NCI-H2171 (cell line): ENCODE measurements at regions not wholly inside any gene's neighbourhood (a gene's known extent, or its start where the extent isn't known, plus 50 kb on each side); places are given as distances from the start of the nearest gene placed in this dataset.
"Not testable (repeated sequence)": the region's sequence is repeated elsewhere in the genome, so short reads cannot be mapped to it uniquely, and the experiment has no call there.

Source experiments
- DNase-seq: peaks from one replicate; lab custom pipeline; 2025; lab: John Stamatoyannopoulos, UW

GRCh38 chr5:108451269-108451668 is 69.4 kb upstream of the FBXL17 start:
- DNase-seq, result no peak

GRCh38 chr5:108444130-108444529 is 62.2 kb upstream of the FBXL17 start:
- not testable (repeated sequence) for DNase-seq

DNA sequence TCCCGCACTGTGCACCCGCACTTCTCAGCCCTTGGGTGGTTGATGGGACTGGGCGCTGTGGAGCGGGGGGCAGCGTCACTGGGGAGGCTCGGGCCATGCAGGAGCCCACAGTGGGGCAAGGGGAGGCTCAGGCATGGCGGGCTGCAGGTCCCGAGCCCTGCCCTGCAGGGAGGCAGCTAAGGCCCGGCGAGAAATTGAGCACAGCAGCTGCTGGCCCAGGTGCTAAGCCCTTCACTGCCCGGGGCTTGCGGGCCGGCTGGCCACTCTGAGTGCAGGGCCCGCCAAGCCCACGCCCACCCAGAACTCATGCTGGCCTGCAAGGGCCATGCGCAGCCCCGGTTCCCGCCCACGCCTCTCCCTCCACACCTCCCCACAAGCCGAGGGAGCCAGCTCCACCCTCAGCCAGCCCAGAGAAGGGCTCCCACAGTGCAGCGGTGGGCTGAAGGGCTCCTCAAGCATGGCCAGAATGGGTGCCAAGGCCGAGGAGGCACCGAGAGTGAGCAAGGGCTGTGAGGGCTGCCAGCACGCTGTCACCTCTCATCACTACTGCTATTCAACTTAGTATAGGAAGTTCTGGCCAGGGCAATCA is 60.3 kb upstream of the FBXL17 start:
- DNase-seq, result not testable (repeated sequence)

DNA sequence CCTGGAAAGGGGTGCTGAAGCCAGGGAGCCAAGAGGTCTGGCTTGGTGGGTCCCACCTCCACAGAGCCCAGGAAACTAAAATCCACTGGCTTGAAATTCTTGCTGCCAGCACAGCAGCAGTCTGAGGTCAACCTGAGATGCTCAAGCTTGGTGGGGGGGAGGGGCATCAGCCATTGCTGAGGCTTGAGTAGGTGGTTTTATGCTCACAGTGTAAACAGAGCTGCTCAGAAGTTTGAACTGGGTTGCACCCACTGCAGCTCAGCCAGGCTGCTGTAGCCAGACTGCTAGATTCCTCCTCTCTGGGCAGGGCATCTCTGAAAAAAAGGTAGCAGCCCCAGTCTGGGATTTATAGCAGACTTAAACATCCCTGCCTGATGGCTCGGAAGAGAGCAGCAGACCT is 55.5 kb upstream of the FBXL17 start:
- DNase-seq, result no peak

- no peak for DNase-seq
These were observed 54.8 kb upstream of the FBXL17 start for GRCh38 chr5:108436696-108437095.

- DNase-seq, result no peak
These were observed 51.7 kb upstream of the FBXL17 start for GRCh38 chr5:108433600-108433999.

DNA sequence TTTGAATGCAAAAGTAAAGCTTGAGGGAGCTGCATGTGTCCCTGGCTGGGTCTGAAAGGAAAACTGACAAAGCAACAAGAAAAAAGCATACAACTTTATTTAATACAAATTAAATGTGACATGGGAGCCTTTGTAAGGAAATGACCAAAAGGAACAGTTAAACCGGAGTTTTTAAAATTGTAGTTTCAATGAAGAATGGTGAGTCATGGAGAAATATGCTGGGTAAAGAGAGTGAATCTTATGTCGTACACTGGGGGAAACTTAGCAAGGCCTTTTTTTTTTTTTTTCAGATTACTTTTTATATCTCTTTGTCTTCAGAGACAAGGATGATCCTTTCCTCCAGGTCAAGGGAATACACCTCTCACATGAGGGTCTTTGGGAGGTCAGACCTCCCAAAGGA is 50.1 kb upstream of the FBXL17 start:
- no peak for DNase-seq
